Umbilical cord (tissue), 1 donor: ENCODE measurements at regions not wholly inside any gene's neighbourhood (a gene's known extent, or its start where the extent isn't known, plus 50 kb on each side); places are given as distances from the start of the nearest gene placed in this dataset.

Source experiments
- DNase-seq: peaks from one replicate; pipeline ENCODE4 v3.0.0-alpha.2; 2015; ENCODE audit warnings: low spot score

GRCh38 chr2:64196963-64197362, 52.7 kb upstream of the PELI1 start:
- DNase-seq, result no peak

GRCh38 chr2:64201151-64201550, 56.9 kb upstream of the PELI1 start:
- DNase-seq, result peak; percentile 63

GRCh38 chr2:64202206-64202845, 58.1 kb upstream of the PELI1 start:
- peak; percentile 89 for DNase-seq

- peak; percentile 84 for DNase-seq
Measured at GRCh38 chr2:64203131-64203857, 59.1 kb upstream of the PELI1 start.

- DNase-seq, result peak; percentile 87
Measured at GRCh38 chr2:64203858-64204632, 59.8 kb upstream of the PELI1 start.

- peak; percentile 42 for DNase-seq
Measured at GRCh38 chr2:64204703-64205102, 60.5 kb upstream of the PELI1 start.

- DNase-seq, result no peak
Measured at GRCh38 chr2:64205415-64205814, 61.2 kb upstream of the PELI1 start.

- DNase-seq, result no peak
Measured at GRCh38 chr2:64207573-64207972, 63.4 kb upstream of the PELI1 start.

GRCh38 chr2:64210816-64211215, 66.6 kb upstream of the PELI1 start:
- DNase-seq, result no peak

GRCh38 chr2:64211276-64211921, 67.2 kb upstream of the PELI1 start:
- DNase-seq, result no peak

GRCh38 chr2:64212346-64212745, 68.1 kb upstream of the PELI1 start:
- peak; percentile 38 for DNase-seq

GRCh38 chr2:64212801-64213321, 68.6 kb upstream of the PELI1 start:
- DNase-seq, result peak; percentile 66

GRCh38 chr2:64213532-64214275, 69.5 kb upstream of the PELI1 start:
- no peak for DNase-seq

GRCh38 chr2:64214281-64215115, 70.3 kb upstream of the PELI1 start:
- DNase-seq, result peak; percentile 55

- no peak for DNase-seq
Measured at GRCh38 chr2:64217198-64217869, 73.1 kb upstream of the PELI1 start.

GRCh38 chr2:64218137-64218802, 74.0 kb upstream of the PELI1 start:
- no peak for DNase-seq

- DNase-seq, result no peak
Measured at GRCh38 chr2:64219149-64219548, 74.9 kb upstream of the PELI1 start.

- DNase-seq, result no peak
Measured at GRCh38 chr2:64220265-64220664, 76.0 kb upstream of the PELI1 start.
